A673 (cell line): ENCODE measurements at regions not wholly inside any gene's neighbourhood (a gene's known extent, or its start where the extent isn't known, plus 50 kb on each side); places are given as distances from the start of the nearest gene placed in this dataset.

Source experiments
- EZH2 ChIP-seq: fragments of 200-600 bp; sonication (generic); IDR thresholded peaks from 2 replicates; pipeline ENCODE4 v1.6.1; 2017; ENCODE audit warnings: borderline replicate concordance, low read depth, mild to moderate bottlenecking, mixed read lengths, antibody characterized with exemption, low read length; ENCODE audit not compliant: poor library complexity, severe bottlenecking
- TF ChIP-seq, protein P1 (sequence below): fragments of 300-800, 200-600 bp; sonication (generic); conservative IDR thresholded peaks from 2 replicates; pipeline ENCODE4 v1.5.1; 2017; ENCODE audit warnings: low read depth, mild to moderate bottlenecking, antibody characterized with exemption, low read length, moderate library complexity, mixed read lengths

DNA sequence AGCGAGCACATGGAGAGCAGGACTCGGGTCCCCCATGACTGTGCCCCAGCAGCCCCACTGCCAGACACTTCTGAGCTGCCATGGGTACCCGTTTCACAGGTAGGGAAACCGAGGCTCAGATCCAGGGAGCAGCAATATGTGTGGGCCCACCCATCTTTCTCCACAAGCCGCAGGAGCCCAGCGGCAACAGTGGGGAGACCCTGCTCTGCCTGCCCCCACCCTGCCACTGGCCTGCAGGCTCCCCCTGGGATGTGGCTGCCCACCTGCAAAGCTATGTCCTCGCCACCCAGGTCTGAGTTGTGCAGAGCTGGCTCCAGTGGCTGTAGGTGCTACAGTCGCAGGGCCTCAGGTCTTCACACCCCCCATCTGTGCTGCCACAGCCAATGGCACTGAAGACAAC is 50.6 kb upstream of the C1QTNF9B start:
- TF ChIP-seq, protein P1, sequence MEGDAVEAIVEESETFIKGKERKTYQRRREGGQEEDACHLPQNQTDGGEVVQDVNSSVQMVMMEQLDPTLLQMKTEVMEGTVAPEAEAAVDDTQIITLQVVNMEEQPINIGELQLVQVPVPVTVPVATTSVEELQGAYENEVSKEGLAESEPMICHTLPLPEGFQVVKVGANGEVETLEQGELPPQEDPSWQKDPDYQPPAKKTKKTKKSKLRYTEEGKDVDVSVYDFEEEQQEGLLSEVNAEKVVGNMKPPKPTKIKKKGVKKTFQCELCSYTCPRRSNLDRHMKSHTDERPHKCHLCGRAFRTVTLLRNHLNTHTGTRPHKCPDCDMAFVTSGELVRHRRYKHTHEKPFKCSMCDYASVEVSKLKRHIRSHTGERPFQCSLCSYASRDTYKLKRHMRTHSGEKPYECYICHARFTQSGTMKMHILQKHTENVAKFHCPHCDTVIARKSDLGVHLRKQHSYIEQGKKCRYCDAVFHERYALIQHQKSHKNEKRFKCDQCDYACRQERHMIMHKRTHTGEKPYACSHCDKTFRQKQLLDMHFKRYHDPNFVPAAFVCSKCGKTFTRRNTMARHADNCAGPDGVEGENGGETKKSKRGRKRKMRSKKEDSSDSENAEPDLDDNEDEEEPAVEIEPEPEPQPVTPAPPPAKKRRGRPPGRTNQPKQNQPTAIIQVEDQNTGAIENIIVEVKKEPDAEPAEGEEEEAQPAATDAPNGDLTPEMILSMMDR: no peak
- TF ChIP-seq EZH2: no peak
